ENCODE measurements at regions not wholly inside any gene's neighbourhood (a gene's known extent, or its start where the extent isn't known, plus 50 kb on each side); places are given as distances from the start of the nearest gene placed in this dataset.

DNA sequence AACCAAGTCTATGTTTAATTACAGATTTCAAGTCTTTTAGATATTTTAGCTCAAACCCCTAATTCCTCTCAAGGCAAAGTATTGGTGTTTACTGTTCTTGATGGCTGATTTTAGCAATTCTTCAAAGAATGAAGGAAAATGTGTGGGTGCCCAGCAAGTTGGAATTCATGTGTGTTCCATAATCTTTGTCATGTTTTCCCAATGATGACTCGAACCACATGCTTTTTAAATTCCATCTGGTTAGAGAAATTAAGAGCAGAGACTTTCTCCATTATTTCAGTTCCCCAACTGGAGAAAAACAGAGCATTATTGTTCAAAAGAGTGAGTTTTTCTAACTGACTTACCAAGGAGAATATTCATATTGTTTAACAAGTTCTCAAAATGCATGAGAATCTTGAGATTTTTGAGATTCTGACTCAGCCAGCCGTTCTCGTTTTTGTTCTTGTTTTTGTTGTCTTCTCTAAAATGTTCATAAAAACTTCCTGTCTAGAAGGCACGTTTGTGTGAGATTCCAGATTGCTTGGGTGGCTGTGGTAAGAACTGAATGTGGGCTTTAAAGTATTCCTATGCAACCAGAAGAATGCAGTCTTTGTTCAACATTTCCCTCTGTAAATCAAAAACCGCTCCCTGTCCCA is 404.7 kb downstream of the IRS2 start:
- TF ChIP-seq EZH2 (IDR thresholded peaks at IDR 0.05) (no peak), POLR2AphosphoS5 (IDR thresholded peaks at IDR 0.05; ENCODE audit: borderline replicate concordance, low read depth, low read length) (no peak)

All from SK-N-MC (cell line).